Middle frontal gyrus (tissue), 1 donor: ENCODE measurements at regions not wholly inside any gene's neighbourhood (a gene's known extent, or its start where the extent isn't known, plus 50 kb on each side); places are given as distances from the start of the nearest gene placed in this dataset.

ENCODE experiments used
- DNase-seq: peaks from one replicate; pipeline ENCODE4 v3.0.0-alpha.2; 2015; ENCODE audit warnings: low spot score; ENCODE audit errors: extremely low spot score

GRCh38 chr1:101683561-101683960 is 313.2 kb downstream of the OLFM3 start:
- DNase-seq, result no peak

GRCh38 chr1:101697072-101697471 is 299.7 kb downstream of the OLFM3 start:
- DNase-seq, result no peak

GRCh38 chr1:101698681-101699080 is 298.0 kb downstream of the OLFM3 start:
- no peak for DNase-seq

- DNase-seq, result no peak
These were observed 291.8 kb downstream of the OLFM3 start for GRCh38 chr1:101704895-101705294.

- DNase-seq, result no peak
These were observed 290.4 kb downstream of the OLFM3 start for GRCh38 chr1:101706366-101706765.

GRCh38 chr1:101709721-101710120 is 287.0 kb downstream of the OLFM3 start:
- DNase-seq, result no peak

- no peak for DNase-seq
These were observed 283.0 kb downstream of the OLFM3 start for GRCh38 chr1:101713760-101714159.

- DNase-seq, result no peak
These were observed 273.3 kb downstream of the OLFM3 start for GRCh38 chr1:101723415-101723814.

- DNase-seq, result no peak
These were observed 268.7 kb downstream of the OLFM3 start for GRCh38 chr1:101728029-101728428.

GRCh38 chr1:101730559-101730958 is 266.2 kb downstream of the OLFM3 start:
- no peak for DNase-seq

GRCh38 chr1:101732261-101732660 is 264.5 kb downstream of the OLFM3 start:
- no peak for DNase-seq

- DNase-seq, result no peak
These were observed 263.4 kb downstream of the OLFM3 start for GRCh38 chr1:101733340-101733739.

- no peak for DNase-seq
These were observed 258.3 kb downstream of the OLFM3 start for GRCh38 chr1:101738475-101738874.

GRCh38 chr1:101739146-101739545 is 257.6 kb downstream of the OLFM3 start:
- no peak for DNase-seq

- DNase-seq, result no peak
These were observed 256.8 kb downstream of the OLFM3 start for GRCh38 chr1:101739826-101740330.

GRCh38 chr1:101741910-101742309 is 254.8 kb downstream of the OLFM3 start:
- no peak for DNase-seq

GRCh38 chr1:101742509-101742908 is 254.2 kb downstream of the OLFM3 start:
- DNase-seq, result no peak

GRCh38 chr1:101745551-101746270 is 251.0 kb downstream of the OLFM3 start:
- DNase-seq, result no peak

- DNase-seq, result no peak
These were observed 248.6 kb downstream of the OLFM3 start for GRCh38 chr1:101748077-101748476.
